HepG2 (cell line): ENCODE measurements at regions not wholly inside any gene's neighbourhood (a gene's known extent, or its start where the extent isn't known, plus 50 kb on each side); places are given as distances from the start of the nearest gene placed in this dataset.

ENCODE experiments used
- ATAC-seq: fragments of 200-7000 bp; cut with Tn5 transposase; 3 replicates; pipeline ENCODE4 v1.9.1; 2020; ENCODE audit warnings: mild to moderate bottlenecking, moderate library complexity
- BruUV-seq: library from RNA; stranded (reverse); fragments of 400-500 nt; replicated peaks from 2 replicates; lab custom pipeline; 2021; lab: Mats Ljungman, UMichigan
- CTCF ChIA-PET: fragments of 300-600 bp; formaldehyde crosslinking; extraction: SDS; loops from one replicate; lab custom pipeline; 2021; ENCODE audit warnings: low total read pairs, inconsistent platforms, low intra/inter-chr PET ratio; lab: Yijun Ruan, JAX
- POLR2A ChIA-PET: fragments of 350-600 bp; sonication (Branson Sonifier 250); formaldehyde crosslinking; loops from one replicate; lab custom pipeline; 2020; ENCODE audit warnings: antibody characterized with exemption, inconsistent platforms; lab: Yijun Ruan, JAX
- DNase-seq: peaks from one replicate; pipeline ENCODE4 v3.0.0-alpha.2; 2015; ENCODE audit warnings: low spot score
- FAIRE-seq: peaks from 3 replicates; lab custom pipeline; 2011; peaks lifted over from hg19 to GRCh38; lab: Jason Lieb, UNC
- H2AFZ ChIP-seq: one replicate; pipeline ENCODE4 v1.6.1; 2011; ENCODE audit warnings: low read length, inconsistent platforms
- H3K27ac ChIP-seq: fragments of 300-600 bp; 3 replicates; pipeline ENCODE4 v1.8.0; 2011; ENCODE audit warnings: mixed run types, mild to moderate bottlenecking, mixed read lengths, low read length, inconsistent platforms; ENCODE audit not compliant: insufficient read depth; ENCODE audit errors: extremely low read length
- H3K27me3 ChIP-seq, 2 experiments: fragments of 200-600 bp in 1 of 2; 2 replicates in 1 of 2; 3 replicates in 1 of 2; pipeline versions ENCODE4 v1.6.0 to v1.8.0; 2011; ENCODE audit warnings: low read length in 2 of 2, mild to moderate bottlenecking in 2 of 2, moderate library complexity in 2 of 2, inconsistent platforms in 1 of 2; ENCODE audit not compliant: insufficient read depth in 2 of 2, control insufficient read depth in 1 of 2
- H3K36me3 ChIP-seq, 2 experiments: fragments of 200-600 bp in 1 of 2; replicated peaks in 1 of 2; 2 replicates in 1 of 2; 3 replicates in 1 of 2; pipeline versions ENCODE4 v1.5.1 to v1.8.0; 2011; ENCODE audit warnings: low read length in 2 of 2, inconsistent platforms in 1 of 2; ENCODE audit not compliant: insufficient read depth in 2 of 2, control insufficient read depth in 1 of 2
- H3K4me1 ChIP-seq: 2 replicates; pipeline ENCODE4 v1.5.1; 2012; ENCODE audit warnings: low read length, inconsistent platforms; ENCODE audit not compliant: insufficient read depth
- H3K4me2 ChIP-seq: 2 replicates; pipeline ENCODE4 v1.6.0; 2011; ENCODE audit warnings: low read depth, low read length, inconsistent platforms
- H3K4me3 ChIP-seq, 3 experiments: fragments of 200-600 bp in 1 of 3; sonication (generic), shearing (Covaris generic) in 1 of 3; replicated peaks in 1 of 3; 2 replicates each; pipeline ENCODE4 v1.5.1; 2011 to 2016; ENCODE audit warnings: low read length in 3 of 3, inconsistent platforms in 2 of 3, low read depth in 2 of 3, mild to moderate bottlenecking in 2 of 3, control low read depth in 1 of 3, mixed read lengths in 1 of 3; ENCODE audit not compliant: insufficient read depth in 1 of 3
- H3K79me2 ChIP-seq: one replicate; pipeline ENCODE4 v1.6.1; 2011; ENCODE audit warnings: low read length, inconsistent platforms; ENCODE audit not compliant: insufficient read depth
- H3K9ac ChIP-seq: 2 replicates; pipeline ENCODE4 v1.6.0; 2011; ENCODE audit warnings: mild to moderate bottlenecking, low read depth, low read length, inconsistent platforms; ENCODE audit not compliant: insufficient read depth
- H3K9me3 ChIP-seq: 2 replicates; pipeline ENCODE4 v1.5.1; 2012; ENCODE audit warnings: mild to moderate bottlenecking, low read length
- H4K20me1 ChIP-seq: 2 replicates; pipeline ENCODE4 v1.6.0; 2011; ENCODE audit warnings: inconsistent platforms, mild to moderate bottlenecking, low read length, moderate library complexity; ENCODE audit not compliant: insufficient read depth
- CEBPB ChIP-seq: IDR thresholded peaks from 2 replicates; pipeline ENCODE4 v1.6.1; 2011; ENCODE audit warnings: low read depth, low read length, improper control_type of control experiment, borderline replicate concordance
- NFKBIZ ChIP-seq: IDR thresholded peaks from 2 replicates; pipeline ENCODE4 v1.6.1; 2018; ENCODE audit warnings: missing genetic modification reagents, missing compliant biosample characterization
- SP1 ChIP-seq, 2 experiments: fragments of 450-650 bp in 1 of 2; sonication (generic) in 1 of 2; formaldehyde crosslinking in 1 of 2; IDR thresholded peaks; 2 replicates each; pipeline versions ENCODE4 v1.4.0 to v1.6.1; 2016 to 2020; ENCODE audit warnings: missing genetic modification reagents in 1 of 2
- TARDBP ChIP-seq: sonication (generic); formaldehyde crosslinking; IDR thresholded peaks from 2 replicates; pipeline ENCODE4 v1.8.0; 2022; ENCODE audit warnings: mild to moderate bottlenecking, missing genetic modification reagents
- WIZ ChIP-seq: sonication (generic); formaldehyde crosslinking; IDR thresholded peaks from 2 replicates; pipeline ENCODE4 v1.5.1; 2020; ENCODE audit warnings: mild to moderate bottlenecking, missing genetic modification reagents
- ZBTB3 ChIP-seq: sonication (generic); formaldehyde crosslinking; IDR thresholded peaks from 2 replicates; pipeline ENCODE4 v1.4.0; 2020; ENCODE audit warnings: low read depth, mild to moderate bottlenecking, moderate library complexity, missing genetic modification reagents, borderline replicate concordance
- ZNF331 ChIP-seq: sonication (generic); formaldehyde crosslinking; IDR thresholded peaks from 2 replicates; pipeline ENCODE4 v1.4.0; 2020; ENCODE audit warnings: missing genetic modification reagents
- WGBS: methylation state at CpG from one replicate; pipeline ENCODE4 v1.1.6; 2017; ENCODE audit warnings: low lambda C conversion rate; 5-methylcytosine and 5-hydroxymethylcytosine counted together
- in situ Hi-C: cut with HindIII; loops from 2 replicates; pipeline ENCODE4 v1.10.0; 2017; ENCODE audit warnings: low pct_unique_long_range_greater_than_20kb; ENCODE audit not compliant: extremely low pct_ligation_motif_present
- intact Hi-C: fragments of 100-400 bp; cut with micrococcal nuclease; formaldehyde crosslinking; loops from one replicate; pipeline ENCODE4 v1.10.0; 2022; ENCODE audit not compliant: unreplicated experiment
- TF ChIP-seq, protein P1 (sequence below): sonication (generic); formaldehyde crosslinking; IDR thresholded peaks from 2 replicates; pipeline ENCODE4 v1.4.0; 2020; ENCODE audit warnings: missing genetic modification reagents

- Histone ChIP-seq H3K4me2 (no peak overlapping the region), H3K27ac (no peak overlapping the region), H3K36me3 (no peaks in the 10 kb centered on the region), H3K9ac (no peak overlapping the region), H3K9me3 (no peaks in the 10 kb centered on the region), H3K4me1 (no peaks in the 10 kb centered on the region), H3K27me3 (0 out of 5 replicates have a peak, but pooled peaks cover 0 to 1% of the 10 kb centered on the region in 2 experiments), H3K4me3 (no peak overlapping the region), H2AFZ (no peak overlapping the region), H4K20me1 (no peaks in the 10 kb centered on the region), H3K79me2 (no peaks in the 10 kb centered on the region)
- intact Hi-C loops: no loop called here
- POLR2A ChIA-PET: no interaction called here
- no TSS peak for BruUV-seq
- no peak for TF ChIP-seq WIZ (CRISPR knock-in tag)
- TF ChIP-seq, protein P1, sequence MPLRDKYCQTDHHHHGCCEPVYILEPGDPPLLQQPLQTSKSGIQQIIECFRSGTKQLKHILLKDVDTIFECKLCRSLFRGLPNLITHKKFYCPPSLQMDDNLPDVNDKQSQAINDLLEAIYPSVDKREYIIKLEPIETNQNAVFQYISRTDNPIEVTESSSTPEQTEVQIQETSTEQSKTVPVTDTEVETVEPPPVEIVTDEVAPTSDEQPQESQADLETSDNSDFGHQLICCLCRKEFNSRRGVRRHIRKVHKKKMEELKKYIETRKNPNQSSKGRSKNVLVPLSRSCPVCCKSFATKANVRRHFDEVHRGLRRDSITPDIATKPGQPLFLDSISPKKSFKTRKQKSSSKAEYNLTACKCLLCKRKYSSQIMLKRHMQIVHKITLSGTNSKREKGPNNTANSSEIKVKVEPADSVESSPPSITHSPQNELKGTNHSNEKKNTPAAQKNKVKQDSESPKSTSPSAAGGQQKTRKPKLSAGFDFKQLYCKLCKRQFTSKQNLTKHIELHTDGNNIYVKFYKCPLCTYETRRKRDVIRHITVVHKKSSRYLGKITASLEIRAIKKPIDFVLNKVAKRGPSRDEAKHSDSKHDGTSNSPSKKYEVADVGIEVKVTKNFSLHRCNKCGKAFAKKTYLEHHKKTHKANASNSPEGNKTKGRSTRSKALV (CRISPR knock-in tag): no peak
- no peak for TF ChIP-seq TARDBP (CRISPR knock-in tag)
- TF ChIP-seq SP1 (IDR thresholded peaks at IDR 0.05): no peak
- no peak for TF ChIP-seq SP1 (CRISPR knock-in tag; IDR thresholded peaks at IDR 0.05)
- no peak for TF ChIP-seq CEBPB
- no peak for TF ChIP-seq NFKBIZ (CRISPR knock-in tag)
- TF ChIP-seq ZBTB3 (CRISPR knock-in tag): no peak
- no peak for TF ChIP-seq ZNF331 (CRISPR knock-in tag)
- CTCF ChIA-PET: no interaction called here
- WGBS: no CpG with 5 or more reads among the region's 1 CpG
- no peak for FAIRE-seq
- no peak for DNase-seq
- no peak for ATAC-seq
- in situ Hi-C loops: no loop called here
Observed at GRCh38 chr11:93608364-93608763, 53.1 kb upstream of the CEP295 start.
